ENCODE measurements at regions not wholly inside any gene's neighbourhood (a gene's known extent, or its start where the extent isn't known, plus 50 kb on each side); places are given as distances from the start of the nearest gene placed in this dataset.
A peak's percentile ranks its signal among the peaks of the same experiment; 100 is the strongest.

GRCh38 chr4:19739101-19739651 is 512.5 kb upstream of the SLIT2 start:
- no peaks in the 10 kb centered on the region for H3K4me1 Mint-ChIP-seq
- DNase-seq, result no peak
- H3K9me3 Mint-ChIP-seq, result peaks cover 16% of the 10 kb centered on the region
- no peak overlapping the region for H3K4me3 Mint-ChIP-seq
- H3K27ac Mint-ChIP-seq, result no peak overlapping the region
- H3K36me3 Mint-ChIP-seq, result no peaks in the 10 kb centered on the region
- no peaks in the 10 kb centered on the region for H3K27me3 Mint-ChIP-seq

GRCh38 chr4:19736968-19737756 is 514.5 kb upstream of the SLIT2 start:
- DNase-seq, result no peak
- no peaks in the 10 kb centered on the region for H3K36me3 Mint-ChIP-seq
- H3K4me1 Mint-ChIP-seq, result no peaks in the 10 kb centered on the region
- H3K9me3 Mint-ChIP-seq, result peaks cover 11% of the 10 kb centered on the region
- H3K4me3 Mint-ChIP-seq, result no peak overlapping the region
- no peaks in the 10 kb centered on the region for H3K27me3 Mint-ChIP-seq
- no peak overlapping the region for H3K27ac Mint-ChIP-seq

GRCh38 chr4:19735012-19735411 is 516.7 kb upstream of the SLIT2 start:
- peaks cover 9% of the 10 kb centered on the region for H3K9me3 Mint-ChIP-seq
- H3K27ac Mint-ChIP-seq, result no peak overlapping the region
- H3K4me1 Mint-ChIP-seq, result peaks cover 2% of the 10 kb centered on the region
- no peak for DNase-seq
- H3K4me3 Mint-ChIP-seq, result no peak overlapping the region
- no peaks in the 10 kb centered on the region for H3K36me3 Mint-ChIP-seq
- no peaks in the 10 kb centered on the region for H3K27me3 Mint-ChIP-seq

GRCh38 chr4:19729886-19730651 is 521.6 kb upstream of the SLIT2 start:
- Mint-ChIP-seq H3K27ac (no peak overlapping the region), H3K9me3 (peaks cover 9% of the 10 kb centered on the region), H3K36me3 (no peaks in the 10 kb centered on the region), H3K4me3 (no peak overlapping the region), H3K27me3 (no peaks in the 10 kb centered on the region), H3K4me1 (peaks cover 7% of the 10 kb centered on the region)
- DNase-seq, result peak; percentile 0

- H3K27ac Mint-ChIP-seq, result no peak overlapping the region
- DNase-seq, result no peak
- H3K4me3 Mint-ChIP-seq, result no peak overlapping the region
- peaks cover 7% of the 10 kb centered on the region for H3K4me1 Mint-ChIP-seq
- H3K36me3 Mint-ChIP-seq, result no peaks in the 10 kb centered on the region
- peaks cover 9% of the 10 kb centered on the region for H3K9me3 Mint-ChIP-seq
- no peaks in the 10 kb centered on the region for H3K27me3 Mint-ChIP-seq
Observed at GRCh38 chr4:19728773-19729172, 522.9 kb upstream of the SLIT2 start.

- Mint-ChIP-seq H3K36me3 (no peaks in the 10 kb centered on the region), H3K9me3 (peaks cover 10% of the 10 kb centered on the region), H3K4me1 (peaks cover 7% of the 10 kb centered on the region), H3K27ac (no peak overlapping the region), H3K4me3 (no peak overlapping the region), H3K27me3 (no peaks in the 10 kb centered on the region)
- DNase-seq, result no peak
Observed at GRCh38 chr4:19727141-19727540, 524.6 kb upstream of the SLIT2 start.

GRCh38 chr4:19725130-19725529 is 526.6 kb upstream of the SLIT2 start:
- Mint-ChIP-seq H3K36me3 (no peaks in the 10 kb centered on the region), H3K27ac (no peak overlapping the region), H3K4me3 (no peak overlapping the region), H3K4me1 (peaks cover 6% of the 10 kb centered on the region), H3K9me3 (peaks cover 7% of the 10 kb centered on the region), H3K27me3 (no peaks in the 10 kb centered on the region)
- no peak for DNase-seq

GRCh38 chr4:19722404-19722803 is 529.3 kb upstream of the SLIT2 start:
- Mint-ChIP-seq H3K36me3 (no peaks in the 10 kb centered on the region), H3K4me3 (no peak overlapping the region), H3K4me1 (no peaks in the 10 kb centered on the region), H3K27me3 (no peaks in the 10 kb centered on the region), H3K27ac (no peak overlapping the region), H3K9me3 (peaks cover 9% of the 10 kb centered on the region)
- no peak for DNase-seq

- no peaks in the 10 kb centered on the region for H3K36me3 Mint-ChIP-seq
- H3K4me3 Mint-ChIP-seq, result no peak overlapping the region
- H3K27ac Mint-ChIP-seq, result no peak overlapping the region
- H3K27me3 Mint-ChIP-seq, result no peaks in the 10 kb centered on the region
- no peak for DNase-seq
- no peaks in the 10 kb centered on the region for H3K4me1 Mint-ChIP-seq
- peaks cover 9% of the 10 kb centered on the region for H3K9me3 Mint-ChIP-seq
Observed at GRCh38 chr4:19721587-19721986, 530.1 kb upstream of the SLIT2 start.

- H3K4me1 Mint-ChIP-seq, result no peaks in the 10 kb centered on the region
- H3K27me3 Mint-ChIP-seq, result no peaks in the 10 kb centered on the region
- no peak for DNase-seq
- H3K9me3 Mint-ChIP-seq, result peaks cover 6% of the 10 kb centered on the region
- no peak overlapping the region for H3K4me3 Mint-ChIP-seq
- H3K27ac Mint-ChIP-seq, result no peak overlapping the region
- no peaks in the 10 kb centered on the region for H3K36me3 Mint-ChIP-seq
Observed at GRCh38 chr4:19720610-19721009, 531.1 kb upstream of the SLIT2 start.

- Mint-ChIP-seq H3K27me3 (no peaks in the 10 kb centered on the region), H3K4me3 (no peak overlapping the region), H3K36me3 (no peaks in the 10 kb centered on the region), H3K9me3 (peaks cover 6% of the 10 kb centered on the region), H3K27ac (no peak overlapping the region), H3K4me1 (no peaks in the 10 kb centered on the region)
- no peak for DNase-seq
Observed at GRCh38 chr4:19720190-19720589, 531.5 kb upstream of the SLIT2 start.

- Mint-ChIP-seq H3K4me1 (no peaks in the 10 kb centered on the region), H3K4me3 (no peak overlapping the region), H3K27me3 (no peaks in the 10 kb centered on the region), H3K27ac (no peak overlapping the region), H3K36me3 (no peaks in the 10 kb centered on the region), H3K9me3 (peaks cover 11% of the 10 kb centered on the region)
- no peak for DNase-seq
Observed at GRCh38 chr4:19711871-19712270, 539.8 kb upstream of the SLIT2 start.

GRCh38 chr4:19707876-19708275 is 543.8 kb upstream of the SLIT2 start:
- DNase-seq, result no peak
- Mint-ChIP-seq H3K4me3 (no peak overlapping the region), H3K36me3 (no peaks in the 10 kb centered on the region), H3K9me3 (peaks cover 6% of the 10 kb centered on the region), H3K27ac (no peak overlapping the region), H3K27me3 (no peaks in the 10 kb centered on the region), H3K4me1 (no peaks in the 10 kb centered on the region)

GRCh38 chr4:19703391-19703790 is 548.3 kb upstream of the SLIT2 start:
- H3K27me3 Mint-ChIP-seq, result no peaks in the 10 kb centered on the region
- no peaks in the 10 kb centered on the region for H3K4me1 Mint-ChIP-seq
- no peak overlapping the region for H3K4me3 Mint-ChIP-seq
- no peaks in the 10 kb centered on the region for H3K36me3 Mint-ChIP-seq
- no peak for DNase-seq
- no peak overlapping the region for H3K27ac Mint-ChIP-seq
- peaks cover 10% of the 10 kb centered on the region for H3K9me3 Mint-ChIP-seq

GRCh38 chr4:19700992-19701391 is 550.7 kb upstream of the SLIT2 start:
- no peak for DNase-seq
- Mint-ChIP-seq H3K4me3 (no peak overlapping the region), H3K36me3 (no peaks in the 10 kb centered on the region), H3K9me3 (peaks cover 7% of the 10 kb centered on the region), H3K27me3 (no peaks in the 10 kb centered on the region), H3K4me1 (no peaks in the 10 kb centered on the region), H3K27ac (no peak overlapping the region)

Data from activated naive CD8-positive, alpha-beta T cell treated with anti-CD3 and anti-CD28 coated beads for 36 hours (primary cell).